GM18519 (cell line): ENCODE measurements at regions not wholly inside any gene's neighbourhood (a gene's known extent, or its start where the extent isn't known, plus 50 kb on each side); places are given as distances from the start of the nearest gene placed in this dataset.

Experiments
- ATAC-seq: cut with Tn5 transposase; IDR thresholded peaks from one replicate; pipeline ENCODE4 v1.9.1; 2021; ENCODE audit warnings: mild to moderate bottlenecking, moderate library complexity; ENCODE audit not compliant: unreplicated experiment, low FRiP score

- ATAC-seq = no peak
Measured at GRCh38 chr11:130765406-130765805, 150.9 kb downstream of the SNX19 start.

DNA sequence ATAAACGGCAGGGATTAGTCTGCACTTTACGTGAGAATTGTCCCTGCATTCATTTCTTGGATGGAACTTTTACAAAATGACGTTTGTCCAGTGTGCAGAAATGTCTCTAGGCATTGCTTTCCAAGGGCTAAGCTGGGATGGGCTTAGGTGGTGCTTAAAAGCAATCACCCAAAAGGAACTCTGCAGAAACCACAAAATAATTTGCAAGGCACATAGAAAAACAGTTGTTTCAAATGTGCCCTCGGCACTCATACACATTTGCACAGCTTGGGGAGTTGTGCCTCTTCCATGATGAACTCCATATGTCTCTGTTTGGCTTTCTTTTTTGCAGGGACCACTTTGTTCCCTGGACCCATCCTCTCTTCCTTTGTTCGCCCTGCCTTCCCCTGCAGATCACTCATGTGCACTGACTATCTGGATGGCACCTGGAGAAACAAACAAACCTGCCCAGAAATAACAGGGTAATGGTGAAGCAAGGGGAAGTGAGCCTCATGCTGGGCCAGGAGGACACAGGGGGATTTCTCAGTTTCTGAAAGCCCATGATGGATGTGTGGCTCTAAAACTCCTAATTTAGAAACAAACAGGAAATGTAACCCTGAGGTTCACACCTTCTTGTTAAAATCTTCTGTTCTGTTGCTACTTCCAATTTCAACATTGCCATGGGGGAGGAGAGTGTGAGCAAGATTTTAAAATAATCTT, 150.2 kb downstream of the SNX19 start:
- peak; percentile 50 for ATAC-seq

DNA sequence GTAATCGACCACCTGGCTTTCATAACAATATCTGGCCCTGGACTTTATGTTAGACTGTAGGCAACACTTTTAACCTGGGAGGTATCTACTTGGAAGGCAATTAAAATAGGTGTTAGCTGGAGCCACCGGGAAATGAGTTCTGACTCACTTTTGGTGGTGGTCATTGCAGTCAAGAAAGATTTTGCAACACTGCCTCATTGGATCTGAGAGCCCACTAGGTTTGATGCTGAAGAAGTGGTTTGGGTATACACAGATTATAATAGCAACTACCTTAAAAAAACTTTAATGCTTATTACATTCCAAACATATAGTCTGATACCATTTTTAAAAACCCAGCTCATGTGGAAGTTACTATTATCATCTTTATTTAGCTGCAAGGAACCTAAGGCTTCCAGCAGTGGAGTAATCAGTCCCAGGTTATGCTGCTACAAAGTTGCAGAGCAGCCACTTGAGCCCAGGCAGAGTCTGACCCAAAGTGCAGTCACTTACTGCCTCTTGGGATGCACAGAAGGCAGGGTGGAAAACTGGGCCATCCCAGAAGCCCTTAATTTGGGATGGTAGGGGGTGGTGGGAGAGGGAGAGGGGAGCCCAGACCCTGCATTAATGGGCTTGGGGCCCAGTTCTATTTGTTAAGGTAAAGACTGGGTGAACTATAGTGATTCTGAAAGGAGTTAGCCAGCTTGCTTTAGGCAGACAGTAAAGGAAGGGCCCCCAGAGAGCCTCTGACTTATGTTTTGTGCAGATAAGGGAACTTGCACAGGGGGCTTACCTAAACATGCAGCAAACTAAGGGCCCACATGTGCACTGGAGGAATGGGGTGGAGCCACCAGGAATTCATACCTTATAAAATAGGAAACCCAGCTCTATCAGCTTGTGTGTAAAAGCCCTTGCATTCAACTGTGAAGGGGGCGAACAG, 149.4 kb downstream of the SNX19 start:
- ATAC-seq = peak; percentile 18

DNA sequence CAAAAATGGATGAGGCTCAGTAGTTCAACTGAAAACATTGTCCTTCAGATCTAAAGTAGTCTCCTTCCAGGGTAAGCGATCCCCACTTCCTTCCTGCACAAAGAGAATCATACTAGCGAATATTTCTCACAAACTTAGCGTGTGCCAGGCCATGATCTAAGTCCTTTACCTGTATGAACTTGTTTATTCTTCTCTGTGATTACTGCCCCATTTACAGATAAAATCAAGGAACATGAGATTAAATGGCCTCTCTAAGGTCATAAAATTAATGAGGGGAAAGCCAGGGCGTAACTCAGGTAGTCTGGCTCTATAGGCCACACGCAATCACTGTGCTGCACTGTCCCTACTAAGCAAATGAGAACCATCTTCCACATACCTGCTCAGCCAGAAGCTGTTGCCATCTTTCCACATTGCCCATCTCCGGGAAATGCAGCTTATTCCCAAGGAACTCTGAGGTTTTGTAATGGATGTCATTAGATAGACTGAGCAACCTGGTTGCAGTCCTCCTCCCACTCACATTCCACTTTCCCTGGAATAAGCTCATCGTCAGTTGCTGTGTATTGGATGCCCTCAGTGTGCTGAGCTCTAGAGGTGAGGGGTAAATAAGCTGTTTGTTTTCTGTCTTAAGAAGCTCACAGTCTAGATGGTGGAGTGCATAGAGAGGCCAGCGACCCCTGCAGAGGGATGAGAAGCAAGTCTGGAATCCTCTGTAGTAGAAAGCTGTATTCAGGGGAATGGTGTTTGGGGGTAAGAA, 146.3 kb downstream of the SNX19 start:
- ATAC-seq = no peak

GRCh38 chr11:130771708-130772107, 144.6 kb downstream of the SNX19 start:
- ATAC-seq = no peak

GRCh38 chr11:130772266-130773227, 143.7 kb downstream of the SNX19 start:
- ATAC-seq = no peak

GRCh38 chr11:130773244-130773820, 142.9 kb downstream of the SNX19 start:
- ATAC-seq = no peak

DNA sequence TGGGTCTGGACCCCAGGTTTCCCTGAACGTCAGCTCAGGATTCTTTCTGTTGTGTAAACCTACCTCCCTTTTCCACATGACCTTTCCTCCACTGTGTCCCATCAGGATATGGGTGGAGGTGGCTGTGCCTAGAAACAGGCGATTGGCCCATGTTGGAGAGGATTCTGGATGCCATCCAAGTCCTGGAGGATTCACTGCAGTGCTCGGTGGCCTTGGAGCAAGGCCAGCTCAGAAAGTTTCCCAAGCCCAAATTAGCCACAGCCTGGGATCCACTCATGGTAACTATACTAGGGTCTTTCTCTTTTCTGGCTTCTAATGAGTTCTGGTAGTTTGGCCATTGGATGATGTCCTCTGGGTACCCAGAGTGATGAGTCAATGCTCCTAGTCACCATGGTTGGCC, 141.6 kb downstream of the SNX19 start:
- no peak for ATAC-seq

GRCh38 chr11:130775306-130776060, 140.8 kb downstream of the SNX19 start:
- ATAC-seq = no peak

DNA sequence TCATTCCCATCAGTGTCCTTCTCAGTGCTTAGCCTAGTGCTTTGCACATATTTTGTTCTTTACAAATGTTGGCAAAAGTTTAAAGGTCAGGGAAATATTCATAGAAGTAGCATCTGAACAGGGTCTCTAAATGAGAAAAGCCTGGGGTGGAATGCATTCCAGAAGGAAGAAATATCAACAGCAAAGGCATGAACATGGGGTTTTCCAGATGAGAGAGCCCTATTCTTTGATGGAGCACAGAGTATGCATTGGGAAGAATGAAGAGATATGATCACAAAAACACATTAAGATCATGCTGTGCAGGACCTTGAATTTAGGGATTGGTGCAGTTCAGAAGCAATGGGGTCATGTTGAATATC, 140.2 kb downstream of the SNX19 start:
- no peak for ATAC-seq

- ATAC-seq = no peak
Measured at GRCh38 chr11:130778026-130778425, 138.3 kb downstream of the SNX19 start.

- ATAC-seq = no peak
Measured at GRCh38 chr11:130778705-130779104, 137.6 kb downstream of the SNX19 start.

DNA sequence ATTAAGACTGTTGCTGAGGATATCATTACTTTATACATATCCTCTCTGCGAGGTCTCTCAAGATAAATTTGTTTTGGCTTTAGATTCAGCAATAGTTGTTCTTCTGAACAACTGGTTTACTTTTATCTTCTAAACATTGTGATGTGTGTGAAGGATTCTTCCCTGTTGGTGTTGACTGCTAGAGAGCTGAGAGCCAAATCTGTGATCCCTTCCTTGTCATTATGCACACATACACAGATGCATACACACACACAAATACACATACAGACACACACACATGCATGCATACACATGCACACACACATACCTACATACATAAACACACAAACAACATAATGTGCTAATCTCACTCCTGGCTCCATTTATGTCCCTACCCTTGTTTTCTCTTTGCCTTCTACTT, 137.0 kb downstream of the SNX19 start:
- no peak for ATAC-seq

DNA sequence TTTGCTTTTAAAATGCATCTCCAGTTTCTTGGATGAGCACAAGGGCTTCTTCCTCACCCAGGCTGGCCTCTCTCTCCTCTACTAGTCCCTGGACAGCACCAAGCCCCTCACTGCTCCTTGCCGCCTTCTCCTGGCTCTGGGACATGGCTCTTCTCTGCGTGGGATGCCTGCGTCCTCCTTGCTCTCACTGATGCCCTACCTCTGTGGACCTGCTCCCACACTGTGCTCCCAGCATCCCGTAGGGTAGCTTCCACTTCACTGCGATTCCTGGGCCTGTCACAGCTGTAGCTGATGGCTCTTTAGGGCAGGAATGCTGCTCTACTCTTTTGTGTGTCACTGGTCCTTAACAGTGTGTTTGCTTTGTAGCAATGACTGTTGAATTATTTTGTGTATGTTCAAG, 136.3 kb downstream of the SNX19 start:
- ATAC-seq = no peak

GRCh38 chr11:130780437-130780836, 135.8 kb downstream of the SNX19 start:
- no peak for ATAC-seq

GRCh38 chr11:130781931-130782330, 134.3 kb downstream of the SNX19 start:
- no peak for ATAC-seq

DNA sequence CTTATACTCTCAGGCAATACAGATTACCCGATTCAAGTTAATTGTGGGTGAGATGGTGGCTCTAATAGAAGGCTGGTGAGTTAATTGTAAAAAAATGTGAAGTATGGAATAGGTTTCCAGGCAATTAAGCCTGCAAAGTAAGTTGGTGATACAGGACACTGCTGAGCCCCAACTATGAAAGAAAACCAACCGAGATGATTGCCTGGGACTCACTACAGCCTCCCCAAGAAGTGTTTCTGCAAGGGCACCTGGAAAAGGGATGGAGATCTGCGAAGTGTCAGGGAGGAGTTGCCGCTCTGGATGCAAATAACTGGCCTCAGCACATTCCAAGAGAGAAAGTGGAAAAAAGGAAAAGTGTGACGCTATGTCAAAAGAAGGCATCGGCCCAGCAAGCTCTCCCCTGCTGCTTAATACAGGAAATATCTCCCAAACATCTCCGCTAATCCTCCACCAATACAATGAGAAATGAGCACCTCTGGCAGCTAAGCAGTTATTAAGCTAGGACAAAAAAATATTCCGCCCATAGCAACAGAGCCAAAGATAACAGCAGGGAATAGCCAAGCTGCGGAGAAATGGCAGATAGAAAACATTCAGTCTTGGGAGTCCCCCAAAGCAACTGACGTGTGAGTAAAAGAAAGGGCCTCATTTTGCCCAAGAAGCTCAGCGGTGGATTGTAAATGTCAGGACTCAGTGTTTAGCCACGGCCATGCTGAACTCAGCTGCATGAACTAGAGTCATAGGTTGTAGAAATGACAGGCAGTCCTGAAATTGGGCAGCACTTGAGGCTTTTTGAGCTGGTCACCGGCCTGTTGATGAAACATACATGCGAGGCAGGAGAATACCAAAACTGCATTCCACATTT, 133.7 kb downstream of the SNX19 start:
- no peak for ATAC-seq

DNA sequence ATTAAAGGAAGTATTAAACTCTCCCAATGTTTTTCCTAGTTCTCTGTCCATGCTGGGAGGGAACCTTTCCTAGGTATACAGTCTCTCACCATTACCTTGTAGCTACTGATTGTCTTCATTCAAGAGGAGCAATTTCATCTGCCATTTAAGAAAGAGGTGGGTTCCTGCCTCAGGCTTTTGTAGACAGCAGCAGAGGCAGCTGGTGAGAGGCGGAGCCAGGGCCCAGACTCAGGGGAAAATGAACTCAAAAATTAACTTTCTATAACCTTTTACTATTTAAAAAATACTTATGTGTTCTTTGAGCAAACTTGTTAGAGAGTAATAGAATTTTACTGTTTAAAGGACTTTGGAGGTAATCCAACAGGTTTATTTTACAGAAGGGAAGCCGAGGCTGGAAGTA, 133.0 kb downstream of the SNX19 start:
- ATAC-seq = no peak
